ENCODE measurements at regions not wholly inside any gene's neighbourhood (a gene's known extent, or its start where the extent isn't known, plus 50 kb on each side); places are given as distances from the start of the nearest gene placed in this dataset.
"Not testable (repeated sequence)": the region's sequence is repeated elsewhere in the genome, so short reads cannot be mapped to it uniquely, and the experiment has no call there.

DNA sequence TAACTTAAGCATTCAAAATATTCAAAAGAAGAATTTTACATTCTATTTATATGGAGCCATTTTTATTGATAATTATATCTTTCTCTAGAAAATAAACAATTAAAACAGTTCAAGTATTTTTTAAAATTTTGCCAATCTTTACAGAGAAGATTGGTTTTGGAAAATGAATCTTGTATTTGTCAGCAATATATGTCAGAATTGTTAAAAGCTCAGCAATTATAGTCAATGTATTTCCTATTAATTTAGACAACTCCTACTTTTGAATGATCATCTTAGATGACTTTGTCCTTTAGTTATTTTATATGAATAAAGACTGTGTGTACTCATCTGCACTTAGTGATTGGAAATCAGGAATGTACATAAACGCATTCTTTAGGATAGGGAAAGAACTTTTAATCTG lies 223.9 kb upstream of the MAD2L1 start:
- DNase-seq, result no peak

DNA sequence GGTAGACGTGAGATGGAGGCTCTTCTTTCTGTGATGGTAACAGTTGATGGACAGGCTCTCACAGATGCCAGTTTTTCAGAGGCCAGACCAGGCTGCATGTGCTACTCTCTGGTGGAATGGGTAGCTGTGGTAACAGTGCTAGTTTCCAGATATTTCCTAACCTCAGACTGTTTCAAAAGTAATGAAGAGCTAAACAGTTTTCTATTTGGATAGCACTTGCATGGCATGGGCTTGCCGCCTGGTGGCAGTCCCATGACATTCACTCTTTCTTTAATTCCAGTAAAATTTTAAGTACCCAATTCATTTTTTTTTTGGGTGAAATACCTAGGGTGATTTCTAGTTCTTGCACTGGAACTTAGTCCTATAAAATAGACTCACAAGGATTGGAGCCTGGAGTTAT lies 220.2 kb upstream of the MAD2L1 start:
- DNase-seq, result no peak

DNA sequence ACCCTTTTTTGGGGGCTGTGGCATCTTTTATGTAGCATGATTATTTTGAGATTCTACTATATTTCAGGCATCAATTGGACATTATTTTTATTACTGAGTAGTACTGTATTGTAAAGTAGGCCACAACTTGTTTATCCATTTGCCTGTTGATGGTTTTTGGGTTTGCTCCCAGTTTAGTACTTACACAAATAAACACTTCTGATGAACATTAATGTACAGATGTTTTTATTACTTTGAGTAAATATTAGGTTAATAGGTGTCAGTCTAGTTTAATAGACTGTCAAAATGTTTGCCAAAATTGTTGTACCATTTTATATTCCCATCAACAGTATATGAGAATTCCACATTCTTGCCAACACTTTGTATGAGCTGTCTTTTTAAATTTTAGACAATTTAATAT lies 214.9 kb upstream of the MAD2L1 start:
- DNase-seq, result no peak

DNA sequence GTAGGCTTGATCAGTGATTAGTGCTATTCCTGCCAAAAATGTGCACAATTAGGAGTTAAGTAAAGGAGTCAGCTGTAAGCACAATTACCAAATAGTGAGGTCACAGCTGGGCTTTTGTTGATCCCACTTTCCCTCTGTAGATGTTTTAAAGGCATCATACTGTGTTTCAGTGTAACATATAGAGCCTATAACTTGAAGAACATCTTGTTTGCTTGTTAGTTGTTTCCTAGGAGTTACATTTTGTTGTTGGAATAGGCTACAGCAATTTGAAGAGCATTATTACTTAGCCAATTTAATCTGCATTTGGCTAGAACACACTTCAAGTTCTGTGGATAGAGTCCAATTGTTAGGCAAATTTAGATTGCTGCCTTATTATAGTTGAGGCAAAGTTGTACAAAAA lies 210.7 kb upstream of the MAD2L1 start:
- DNase-seq, result no peak

DNA sequence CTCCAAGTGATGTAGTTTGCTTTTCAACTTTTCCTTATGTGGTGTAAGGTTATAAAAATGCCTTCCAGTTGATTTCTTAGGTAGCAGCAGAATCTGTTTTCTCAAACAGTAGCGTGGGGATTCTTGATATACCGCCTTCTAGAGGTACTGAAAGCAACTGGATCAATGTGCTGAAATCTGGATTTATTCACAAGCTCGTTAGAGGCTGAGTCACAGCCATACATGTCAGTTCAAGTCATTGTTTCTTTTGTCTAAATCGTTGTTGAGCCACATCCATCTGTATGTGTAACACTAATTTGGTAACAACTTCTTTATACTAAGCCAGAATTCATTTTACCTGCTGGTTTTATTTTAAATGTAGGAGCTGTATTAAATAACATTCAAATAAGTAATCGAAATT lies 200.0 kb upstream of the MAD2L1 start:
- no peak for DNase-seq

DNA sequence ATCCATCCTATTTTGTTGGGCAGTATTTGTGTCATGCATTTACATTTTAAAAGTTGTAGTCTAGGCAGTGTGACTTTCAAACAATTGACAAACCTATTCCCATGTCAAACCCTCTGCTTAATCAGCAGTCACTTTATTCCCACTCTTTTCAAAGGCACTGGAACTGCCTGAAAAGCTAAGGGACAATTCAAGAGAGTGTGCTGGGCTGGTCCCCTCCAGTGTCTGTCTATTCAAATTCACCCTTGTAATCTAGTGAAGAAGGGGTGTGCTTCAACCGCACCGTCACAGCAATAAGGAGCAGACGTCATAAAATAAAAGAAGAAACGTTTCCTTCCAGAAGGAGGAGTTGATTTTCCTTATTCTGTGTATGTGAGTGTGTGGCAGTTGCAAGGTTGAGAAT lies 197.0 kb upstream of the MAD2L1 start:
- no peak for DNase-seq

DNA sequence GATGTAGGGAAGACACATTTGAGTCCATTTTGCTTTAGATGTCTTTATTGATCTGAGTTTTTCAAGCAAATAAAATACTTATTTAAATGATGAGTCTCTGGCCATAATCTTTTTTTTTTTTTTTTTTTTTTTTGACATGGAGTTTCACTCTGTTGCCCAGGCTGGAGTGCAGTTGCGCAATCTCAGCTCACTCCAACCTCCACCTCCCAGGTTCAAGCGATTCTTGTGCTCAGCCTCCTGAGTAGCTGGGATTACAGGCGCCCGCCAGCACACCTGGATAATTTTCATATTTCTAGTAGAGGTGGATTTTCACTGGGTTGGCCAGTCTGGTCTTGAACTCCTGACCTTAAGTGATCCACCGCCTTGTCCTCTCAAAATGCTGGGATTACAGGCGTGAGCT lies 194.5 kb upstream of the MAD2L1 start:
- no peak for DNase-seq

DNA sequence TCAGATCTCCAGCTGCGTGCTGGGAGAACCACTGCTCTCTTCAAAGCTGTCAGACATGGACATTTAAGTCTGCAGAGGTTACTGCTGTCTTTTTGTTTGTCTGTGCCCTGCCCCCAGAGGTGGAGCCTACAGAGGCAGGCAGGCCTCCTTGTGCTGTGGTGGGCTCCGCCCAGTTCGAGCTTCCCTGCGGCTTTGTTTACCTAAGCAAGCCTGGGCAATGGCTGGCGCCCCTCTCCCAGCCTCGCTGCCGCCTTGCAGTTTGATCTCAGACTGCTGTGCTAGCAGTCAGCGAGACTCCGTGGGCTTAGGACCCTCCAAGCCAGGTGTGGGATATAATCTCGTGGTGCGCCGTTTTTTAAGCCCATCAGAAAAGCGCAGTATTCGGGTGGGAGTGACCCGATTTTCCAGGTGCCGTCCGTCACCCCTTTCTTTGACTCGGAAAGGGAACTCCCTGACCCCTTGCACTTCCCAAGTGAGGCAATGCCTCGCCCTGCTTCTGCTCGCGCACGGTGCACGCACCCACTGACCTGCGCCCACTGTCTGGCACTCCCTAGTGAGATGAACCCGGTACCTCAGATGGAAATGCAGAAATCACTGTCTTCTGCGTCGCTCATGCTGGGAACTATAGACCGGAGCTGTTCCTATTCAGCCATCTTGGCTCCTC lies 189.6 kb upstream of the MAD2L1 start:
- DNase-seq, result not testable (repeated sequence)

DNA sequence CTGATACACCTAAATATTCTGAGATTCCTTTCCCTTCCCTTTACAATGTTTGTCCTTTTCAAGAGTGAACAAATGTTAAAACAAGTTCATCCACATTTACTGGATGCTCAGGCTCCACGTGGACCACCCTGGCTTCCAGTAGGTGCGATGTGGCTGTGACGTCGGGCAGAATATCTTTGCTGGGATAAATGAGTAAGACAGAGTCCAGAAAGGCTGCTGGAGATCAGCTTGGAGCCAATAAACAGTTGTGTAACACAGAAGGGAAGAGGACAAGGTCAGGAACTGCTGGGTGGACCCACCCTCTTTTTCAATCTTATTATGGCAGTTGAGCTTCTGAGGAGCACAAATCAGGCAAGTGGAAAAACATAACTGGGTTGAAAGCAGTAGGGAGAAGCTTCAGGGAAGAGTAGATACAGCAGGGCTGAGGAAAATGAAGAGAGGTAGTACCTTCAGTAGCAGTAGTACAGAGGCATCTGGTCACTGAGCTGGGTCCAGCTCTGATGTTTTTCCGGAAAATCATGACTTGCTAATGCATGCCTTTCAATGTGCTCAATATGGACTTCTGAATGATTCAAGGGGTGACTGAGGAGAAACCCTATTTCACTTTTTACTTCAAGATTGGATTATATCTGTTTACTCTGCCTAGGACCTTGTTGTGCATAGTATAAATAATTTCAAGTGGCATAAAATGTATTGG lies 171.8 kb upstream of the MAD2L1 start:
- DNase-seq, result no peak

DNA sequence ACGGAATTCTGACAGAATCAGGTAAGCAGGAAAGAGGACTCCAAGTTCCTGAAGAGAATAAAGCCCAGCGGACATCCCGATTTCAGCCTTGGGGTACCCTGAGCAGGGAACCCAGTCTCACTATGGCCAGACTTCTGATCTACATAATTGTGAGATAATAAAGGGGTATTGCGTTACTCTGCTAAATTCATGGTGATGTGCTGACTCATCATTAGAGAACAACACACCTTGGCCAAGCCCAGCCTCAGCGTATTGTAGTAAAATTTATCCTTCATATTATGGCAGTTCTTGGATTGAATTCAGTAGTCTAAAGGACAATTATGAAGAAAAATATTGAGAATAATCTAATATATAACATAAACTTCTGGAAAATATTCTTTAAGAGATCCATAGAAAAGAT lies 170.2 kb upstream of the MAD2L1 start:
- DNase-seq, result no peak

DNA sequence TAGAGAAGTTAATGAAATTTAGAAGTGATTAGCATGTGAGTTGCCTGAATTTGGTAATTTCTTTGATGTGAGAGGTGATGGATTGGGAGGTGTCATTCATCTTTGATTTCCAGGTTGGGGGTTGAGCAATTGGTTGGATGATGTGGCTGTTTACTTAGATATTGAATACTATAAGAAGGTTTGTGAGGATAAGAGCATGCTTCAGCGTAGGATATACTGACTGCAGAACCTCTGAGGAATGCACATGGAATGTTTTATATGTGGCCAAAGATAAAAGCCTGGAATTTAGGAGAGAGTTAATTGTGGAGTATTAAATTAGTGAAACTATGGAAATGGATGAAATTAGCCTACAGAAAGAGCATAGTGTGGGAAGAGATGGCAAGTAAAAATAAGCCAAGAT lies 165.4 kb upstream of the MAD2L1 start:
- DNase-seq, result no peak

DNA sequence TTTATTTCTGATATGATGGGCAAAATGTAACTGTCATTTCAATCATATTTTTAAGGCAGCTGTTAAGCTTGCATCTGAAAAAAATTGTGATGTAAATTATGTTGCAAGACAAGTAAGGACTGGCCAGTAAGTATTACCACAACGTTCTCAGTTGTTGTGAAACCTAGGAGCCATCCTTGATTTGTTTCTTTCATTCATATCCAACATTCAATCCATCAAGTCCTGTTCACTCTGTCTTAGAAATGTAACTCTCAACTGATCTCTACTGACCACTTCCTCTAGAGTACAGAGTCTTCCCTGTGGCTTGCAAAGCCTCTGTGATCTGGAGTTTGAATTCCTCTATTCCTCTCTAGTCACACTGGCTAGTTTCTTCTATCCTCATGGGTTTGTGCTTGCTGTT lies 161.4 kb upstream of the MAD2L1 start:
- DNase-seq, result no peak

DNA sequence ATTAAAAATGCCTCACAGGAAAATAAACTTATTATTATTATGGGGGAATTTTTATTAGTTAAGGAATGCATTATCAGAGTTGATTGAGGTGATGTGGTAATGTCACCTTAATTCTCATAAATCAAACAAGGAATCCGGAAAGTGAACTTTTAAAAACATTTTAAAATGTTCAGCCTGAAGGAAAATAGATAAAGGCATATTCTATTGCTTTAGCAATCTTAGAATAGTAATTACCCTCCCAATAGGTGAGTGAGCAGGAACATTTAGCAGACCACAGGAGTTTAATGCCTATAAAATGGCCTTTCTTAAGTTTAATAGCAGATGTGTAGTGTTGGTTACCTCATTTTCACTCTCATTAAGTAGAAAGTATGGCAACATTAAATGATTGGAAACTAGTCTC lies 160.9 kb upstream of the MAD2L1 start:
- no peak for DNase-seq

DNA sequence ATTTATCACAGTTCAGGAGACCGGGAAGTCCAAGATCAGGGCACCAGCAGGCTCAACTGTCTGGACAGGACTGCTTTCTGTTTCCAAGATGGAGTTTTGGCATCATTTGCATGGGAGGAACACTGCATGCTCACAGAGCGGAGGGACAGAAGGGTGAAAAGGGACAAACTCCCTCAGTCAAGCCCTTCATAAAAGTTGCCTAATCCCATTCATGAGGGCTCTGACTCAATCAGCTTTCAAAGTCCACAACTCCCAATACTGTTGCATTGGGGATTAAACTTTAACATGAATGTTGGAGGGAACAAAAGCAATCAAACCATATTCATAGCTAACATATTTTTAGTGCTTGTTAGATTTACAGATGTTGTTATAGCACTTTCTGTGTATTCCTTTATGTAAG lies 158.9 kb upstream of the MAD2L1 start:
- DNase-seq, result no peak

DNA sequence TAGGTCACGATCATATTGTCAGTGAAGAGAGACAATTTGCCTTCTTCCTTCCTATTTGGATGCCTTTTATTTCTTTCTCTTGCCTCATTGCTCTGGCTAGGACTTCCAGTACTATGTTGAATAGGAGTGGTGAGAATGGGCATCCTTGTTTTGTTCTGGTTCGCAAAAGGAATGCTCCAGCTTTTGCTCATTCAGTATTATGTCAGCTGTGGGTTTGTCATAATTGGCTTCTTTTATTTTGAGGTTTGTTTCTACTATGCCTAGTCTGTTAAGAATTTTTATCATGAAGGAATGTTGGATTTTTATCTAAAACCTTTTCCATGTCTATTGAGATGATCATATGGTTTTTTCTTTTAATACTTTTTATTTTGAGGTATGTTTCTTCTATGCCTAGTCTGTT lies 152.3 kb upstream of the MAD2L1 start:
- no peak for DNase-seq

DNA sequence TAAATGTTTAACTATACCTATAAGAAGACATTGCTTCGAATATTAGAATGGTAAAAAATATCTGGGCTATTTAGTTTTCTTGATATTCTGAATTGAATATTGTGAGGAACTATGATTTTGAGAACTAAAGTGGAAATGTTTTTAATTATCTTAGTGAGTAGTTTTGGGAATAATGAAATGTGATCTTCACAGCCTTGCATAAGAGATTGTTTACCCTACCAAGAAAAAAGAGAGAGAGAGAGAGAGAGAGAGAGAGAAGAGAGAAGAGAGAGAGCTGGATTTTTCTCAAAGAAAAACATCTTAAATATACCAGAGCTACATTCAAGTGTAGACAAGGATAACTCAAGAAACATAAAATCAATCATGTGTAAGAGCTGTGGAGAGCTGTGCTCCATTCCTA lies 148.7 kb upstream of the MAD2L1 start:
- no peak for DNase-seq

DNA sequence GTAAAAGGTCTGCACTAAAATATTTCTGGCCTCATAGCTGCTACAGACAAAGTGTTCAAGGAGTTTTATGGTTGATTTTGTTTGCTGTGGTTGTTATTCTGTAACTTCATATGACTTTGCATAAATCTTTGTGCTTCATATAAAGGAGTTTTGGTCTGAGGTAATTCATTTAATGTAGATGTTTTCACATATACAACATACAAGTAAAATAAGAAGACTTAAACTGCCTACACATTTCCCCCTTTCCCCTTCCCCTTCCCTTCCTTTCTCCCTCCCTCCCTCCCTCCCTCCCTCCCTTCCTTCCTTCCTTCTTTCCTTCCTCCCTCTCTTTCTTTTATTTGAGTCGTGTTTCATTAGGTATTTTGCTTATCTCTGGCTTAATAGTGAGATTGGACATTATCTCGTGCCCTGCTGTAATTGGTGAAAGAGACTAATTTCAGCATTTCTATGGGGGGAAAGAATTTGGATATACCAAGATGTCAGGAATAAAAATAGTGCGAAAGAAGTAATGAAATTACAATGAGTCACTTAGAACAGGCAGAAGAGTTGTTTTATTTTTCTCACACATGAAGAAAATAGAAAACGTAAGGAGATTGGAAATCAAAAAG lies 144.9 kb upstream of the MAD2L1 start:
- no peak for DNase-seq

DNA sequence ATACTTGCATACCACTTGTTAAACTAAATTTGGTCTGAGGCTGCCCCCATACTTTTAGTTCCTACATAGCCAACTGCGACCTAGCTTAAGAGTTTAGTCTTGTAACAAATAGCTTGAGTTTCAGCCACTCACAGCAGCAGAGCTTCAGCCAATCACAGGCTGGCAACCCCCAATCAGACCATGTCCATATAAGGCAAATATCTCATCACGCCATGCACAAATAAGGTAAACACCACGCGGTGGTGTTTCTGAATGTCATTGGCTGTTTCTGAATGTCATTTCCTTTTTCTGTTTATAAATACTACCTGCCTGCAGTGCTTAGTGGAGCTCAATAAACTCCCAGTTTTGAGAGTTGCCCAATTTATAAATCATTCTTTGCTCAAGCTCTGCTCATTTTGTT lies 143.1 kb upstream of the MAD2L1 start:
- no peak for DNase-seq

DNA sequence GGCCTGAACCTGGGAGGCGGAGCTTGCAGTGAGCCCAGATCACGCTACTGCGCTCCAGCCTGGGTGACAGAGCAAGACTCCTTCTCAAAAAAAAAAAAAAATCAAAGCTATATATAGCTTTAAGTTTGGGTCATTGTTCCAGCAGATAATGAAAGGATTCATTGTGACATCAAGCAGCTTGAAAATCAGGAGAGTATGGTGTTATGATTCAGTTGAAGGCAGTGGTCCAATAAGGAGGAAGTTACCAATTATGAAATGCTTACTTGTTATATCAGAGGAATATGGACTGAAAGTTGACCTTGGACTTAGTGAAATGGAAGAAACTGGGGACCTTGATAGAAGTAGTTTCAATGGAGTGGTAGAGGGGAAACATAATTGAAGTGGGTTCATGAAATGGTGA lies 140.4 kb upstream of the MAD2L1 start:
- DNase-seq, result no peak

DNA sequence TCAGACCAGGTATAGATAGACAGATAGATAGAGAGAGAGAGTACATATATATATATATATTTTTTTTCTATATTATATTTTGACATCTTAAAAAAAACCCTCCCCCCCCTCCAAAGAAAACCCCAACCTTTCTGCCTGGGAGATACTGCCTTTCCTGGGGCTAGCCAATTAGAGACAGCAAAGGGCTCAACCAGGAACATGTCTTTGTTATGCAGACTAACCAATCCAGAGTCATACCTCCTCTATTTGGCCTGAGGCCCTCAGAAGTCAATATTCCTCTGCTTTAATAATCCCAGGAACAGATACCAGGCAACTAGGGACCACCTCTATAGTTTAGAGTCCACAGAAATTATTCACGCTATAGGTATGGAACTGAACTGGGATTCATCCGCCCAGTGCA lies 135.6 kb upstream of the MAD2L1 start:
- no peak for DNase-seq

DNA sequence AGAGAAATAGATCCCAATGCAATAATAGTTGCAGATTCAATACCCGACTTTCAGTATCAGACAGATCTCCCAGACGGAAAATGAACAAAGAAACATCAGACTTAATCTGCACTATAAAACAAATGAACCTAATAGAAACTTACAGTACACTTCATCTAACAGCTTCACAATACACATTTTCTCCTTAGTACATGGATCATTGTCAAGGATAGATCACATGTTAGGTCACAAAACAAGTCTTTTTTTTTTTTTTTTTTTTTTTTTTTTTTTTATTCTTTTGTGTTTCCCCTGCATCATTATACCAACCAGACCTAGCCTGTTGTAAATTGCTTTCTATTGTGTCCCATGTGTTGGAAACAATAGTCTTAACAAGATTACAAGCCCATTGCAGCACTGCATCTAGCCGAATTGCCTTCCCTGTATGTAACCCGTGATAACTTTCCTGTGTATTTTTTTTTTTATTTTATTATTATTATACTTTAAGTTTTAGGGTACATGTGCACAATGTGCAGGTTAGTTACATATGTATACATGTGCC lies 134.0 kb upstream of the MAD2L1 start:
- not testable (repeated sequence) for DNase-seq

DNA sequence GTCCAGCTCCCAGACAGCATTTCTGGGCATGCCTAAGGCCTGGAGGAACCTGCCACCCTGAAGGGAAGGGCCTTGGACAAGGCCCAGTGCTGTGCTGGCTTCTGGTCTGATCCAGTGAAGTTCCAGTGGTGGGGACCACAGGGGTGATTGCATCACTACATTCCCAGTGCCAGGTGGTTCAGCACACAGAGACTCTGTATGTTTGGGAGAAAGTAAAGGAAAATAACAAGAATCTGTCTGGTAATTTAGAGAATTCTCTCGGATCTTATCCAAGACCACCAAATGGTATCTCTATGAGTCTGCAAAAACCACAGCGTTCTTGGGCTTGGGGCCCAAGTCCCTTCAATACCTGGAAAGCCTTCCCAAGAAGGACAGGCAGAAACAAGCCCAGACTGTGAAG lies 131.8 kb upstream of the MAD2L1 start:
- DNase-seq, result no peak

DNA sequence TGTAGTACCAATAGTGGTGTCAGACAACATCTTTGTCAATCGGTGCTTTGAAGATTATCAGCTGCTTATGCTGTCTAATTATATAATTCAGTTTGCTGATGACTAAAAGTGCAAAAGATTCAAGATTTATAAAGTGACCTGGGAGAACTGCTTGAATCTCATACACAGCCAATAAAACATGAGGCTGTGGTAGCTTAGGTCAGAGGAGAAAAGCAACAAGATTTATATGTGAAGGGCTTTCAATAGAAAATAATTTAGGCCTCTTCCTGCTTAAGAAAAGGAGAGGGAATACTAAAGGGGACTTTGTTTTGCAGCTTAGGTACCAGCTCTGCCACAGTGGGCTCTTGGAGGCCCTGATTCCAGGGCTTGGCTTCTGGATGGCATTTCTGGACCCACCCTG lies 111.0 kb upstream of the MAD2L1 start:
- no peak for DNase-seq

DNA sequence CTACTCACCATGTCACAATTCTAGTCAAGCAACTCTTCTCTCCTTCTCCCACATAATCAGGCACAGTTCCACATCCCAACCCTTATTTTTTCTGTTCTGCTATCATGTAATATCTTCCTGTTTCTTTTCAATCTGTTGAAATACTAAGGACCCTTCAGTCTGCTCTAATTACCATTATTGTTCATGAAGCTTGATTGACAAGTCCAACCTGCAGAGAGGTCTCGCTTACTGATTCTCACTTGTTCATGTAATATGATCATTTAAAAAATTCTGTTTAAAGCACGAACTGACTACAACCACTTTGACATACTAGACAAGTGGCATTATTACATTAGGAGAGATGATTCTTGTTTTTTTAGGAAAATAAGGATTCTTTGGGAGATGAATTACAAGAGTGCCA lies 108.6 kb upstream of the MAD2L1 start:
- DNase-seq, result no peak

DNA sequence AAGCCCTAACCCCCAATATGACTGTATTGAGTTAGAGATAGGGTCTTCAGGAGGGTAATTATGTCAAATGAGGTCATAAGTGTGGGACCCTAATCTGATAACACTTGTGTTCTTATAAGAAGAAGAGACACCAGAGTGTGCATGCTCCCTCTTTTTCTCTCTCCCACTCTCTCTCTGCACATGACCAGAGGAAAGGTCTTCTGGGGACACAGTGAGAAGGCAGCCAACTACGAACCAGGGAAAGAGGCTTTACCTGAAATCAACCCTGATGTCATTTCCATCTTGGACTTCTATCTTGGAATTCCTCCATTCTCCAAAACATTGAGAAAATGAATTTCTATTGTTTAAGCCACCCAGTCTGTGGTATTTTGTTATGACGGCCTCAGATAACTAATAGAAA lies 97.2 kb upstream of the MAD2L1 start:
- no peak for DNase-seq
